Naive B cell (primary cell): ENCODE measurements at regions not wholly inside any gene's neighbourhood (a gene's known extent, or its start where the extent isn't known, plus 50 kb on each side); places are given as distances from the start of the nearest gene placed in this dataset.
A peak's percentile ranks its signal among the peaks of the same experiment; 100 is the strongest.

Experiments used
- ATAC-seq, 2 donors: fragments of 150-1000 bp; cut with Tn5 transposase; 2 replicates each; pipeline ENCODE4 v1.10.0; 2021; ENCODE audit warnings: low read depth in 2 of 2, mild to moderate bottlenecking in 2 of 2, moderate library complexity in 2 of 2
- DNase-seq: peaks from one replicate; pipeline ENCODE4 v3.0.0; 2022
- H3K27ac Mint-ChIP-seq, 6 donors: one replicate each; pipeline ENCODE4 v1.8.0; 2020 to 2022; ENCODE audit warnings: mild to moderate bottlenecking in 6 of 6, mixed read lengths in 6 of 6, moderate library complexity in 5 of 6, inconsistent platforms in 2 of 6
- H3K27me3 Mint-ChIP-seq, 3 donors: one replicate each; pipeline ENCODE4 v1.8.0; 2021 to 2022; ENCODE audit warnings: mixed read lengths in 3 of 3, mild to moderate bottlenecking in 1 of 3
- H3K36me3 Mint-ChIP-seq, 2 donors: one replicate each; pipeline ENCODE4 v1.8.0; 2020 to 2022; ENCODE audit warnings: mixed read lengths in 2 of 2, inconsistent platforms in 1 of 2, mild to moderate bottlenecking in 1 of 2
- H3K4me1 Mint-ChIP-seq, 3 donors: one replicate each; pipeline ENCODE4 v1.8.0; 2020 to 2022; ENCODE audit warnings: mixed read lengths in 3 of 3, inconsistent platforms in 1 of 3, mild to moderate bottlenecking in 1 of 3, moderate library complexity in 1 of 3
- H3K4me3 Mint-ChIP-seq, 8 donors: one replicate each; pipeline ENCODE4 v1.8.0; 2020 to 2022; ENCODE audit warnings: mild to moderate bottlenecking in 8 of 8, mixed read lengths in 8 of 8, moderate library complexity in 8 of 8, inconsistent platforms in 2 of 8
- H3K9me3 Mint-ChIP-seq, 7 donors: one replicate each; pipeline ENCODE4 v1.8.0; 2020 to 2022; ENCODE audit warnings: mixed read lengths in 7 of 7, mild to moderate bottlenecking in 5 of 7, inconsistent platforms in 2 of 7, moderate library complexity in 1 of 7

DNA sequence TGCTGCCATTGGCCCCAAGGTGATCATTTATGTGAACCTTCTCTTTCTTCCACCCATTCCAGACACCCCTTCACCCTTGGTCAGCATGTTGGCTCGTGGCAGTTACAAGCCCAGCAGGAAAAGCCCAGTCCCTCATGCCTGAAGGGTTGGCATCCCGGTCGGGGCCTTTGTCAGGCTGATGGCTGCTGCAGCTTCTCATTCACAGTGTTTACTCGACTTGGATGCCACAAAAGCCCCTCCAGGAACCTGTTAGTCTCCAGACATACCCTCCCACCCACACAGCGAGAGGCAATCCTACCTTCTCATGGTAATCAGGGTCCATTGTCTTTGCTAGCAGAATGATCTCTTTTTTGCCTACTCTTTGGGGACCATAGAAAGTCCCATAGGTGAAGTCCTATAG is 200.8 kb upstream of the PFKP start:
- Mint-ChIP-seq H3K4me1 (no peaks in the 10 kb centered on the region), H3K9me3 (peaks cover 0 to 3% (median 0%) of the 10 kb centered on the region in 7 donors), H3K27me3 (peaks cover 8 to 37% (median 14%) of the 10 kb centered on the region in 3 donors), H3K36me3 (no peaks in the 10 kb centered on the region), H3K27ac (no peak overlapping the region), H3K4me3 (no peak overlapping the region)
- DNase-seq = no peak
- no peak for ATAC-seq

DNA sequence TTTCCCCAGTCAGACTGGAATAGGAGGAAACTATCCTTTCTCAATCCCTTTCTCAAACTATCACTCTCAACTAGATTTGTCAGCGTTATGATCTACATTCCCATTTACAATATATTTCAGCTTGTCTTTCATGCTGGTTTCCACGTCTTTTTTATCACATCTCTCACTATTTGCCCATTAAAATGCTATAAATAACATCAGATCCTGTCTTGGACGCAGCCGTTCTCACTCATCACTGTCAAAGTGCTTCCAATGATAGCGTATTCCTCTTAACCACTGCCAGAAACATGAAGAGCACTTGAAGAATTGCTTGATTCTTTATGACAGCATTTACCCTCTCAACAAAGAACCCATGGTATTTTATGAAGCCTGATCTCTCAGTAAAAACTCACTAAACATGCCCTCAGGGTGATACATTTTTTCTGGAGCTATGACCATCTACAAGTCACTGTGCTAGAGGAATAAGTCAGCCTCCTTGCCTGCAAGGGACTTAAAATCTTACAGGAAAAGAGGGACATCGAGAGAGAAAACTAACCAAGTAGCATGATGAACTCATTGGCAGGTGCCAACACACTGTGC is 205.6 kb upstream of the PFKP start:
- H3K36me3 Mint-ChIP-seq = no peaks in the 10 kb centered on the region
- ATAC-seq (no peak), DNase-seq (no peak)
- peaks cover 4 to 11% (median 9%) of the 10 kb centered on the region in 3 donors for H3K27me3 Mint-ChIP-seq
- H3K4me1 Mint-ChIP-seq = no peaks in the 10 kb centered on the region
- no peak overlapping the region for H3K4me3 Mint-ChIP-seq
- peaks cover 0 to 6% (median 4%) of the 10 kb centered on the region in 7 donors for H3K9me3 Mint-ChIP-seq
- H3K27ac Mint-ChIP-seq = no peak overlapping the region

DNA sequence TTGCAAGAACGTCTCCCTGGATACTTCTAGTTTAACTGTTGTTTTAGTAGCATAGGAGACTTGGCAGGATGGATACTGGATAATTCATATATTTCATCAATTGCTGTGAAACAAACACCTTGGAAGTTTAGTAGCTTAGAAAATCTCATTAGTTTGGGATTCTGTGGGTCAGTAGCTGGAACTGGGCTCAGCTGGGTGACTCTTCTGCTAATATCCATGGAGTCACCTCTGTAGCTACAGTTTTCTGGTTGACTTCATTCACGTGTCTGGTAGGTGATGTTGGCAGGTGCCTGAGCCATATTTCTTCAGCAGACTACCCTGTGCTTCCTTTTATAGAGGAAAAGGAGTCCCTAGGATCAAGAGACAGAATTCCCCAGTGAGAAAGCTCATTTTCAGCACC is 208.9 kb upstream of the PFKP start:
- ATAC-seq = no peak
- Mint-ChIP-seq H3K4me3 (no peak overlapping the region), H3K27ac (no peak overlapping the region), H3K4me1 (no peaks in the 10 kb centered on the region), H3K9me3 (peaks cover 0 to 6% (median 4%) of the 10 kb centered on the region in 7 donors), H3K36me3 (no peaks in the 10 kb centered on the region), H3K27me3 (peaks cover 4 to 23% (median 17%) of the 10 kb centered on the region in 3 donors)
- DNase-seq = no peak

DNA sequence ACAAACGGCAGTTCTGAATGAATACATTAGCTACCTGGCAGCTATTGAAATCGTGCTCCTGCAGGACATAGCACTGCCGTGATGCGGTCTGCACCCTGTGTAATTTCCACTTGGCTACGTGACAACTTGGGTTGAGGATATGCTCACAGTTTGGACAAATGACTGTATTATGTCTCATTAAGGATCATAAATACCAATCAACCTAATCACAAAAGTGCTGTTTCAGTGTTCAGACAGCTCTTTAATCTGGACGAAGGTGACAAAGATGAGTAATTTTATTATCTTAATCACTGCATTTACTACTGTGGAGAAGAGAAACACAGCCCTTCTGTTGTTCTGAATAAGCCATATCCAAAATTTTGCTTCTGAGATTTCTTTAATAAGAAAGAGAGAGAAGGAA is 210.8 kb upstream of the PFKP start:
- Mint-ChIP-seq H3K9me3 (peaks cover 0 to 6% (median 4%) of the 10 kb centered on the region in 7 donors), H3K4me1 (no peaks in the 10 kb centered on the region), H3K27ac (no peak overlapping the region), H3K4me3 (no peak overlapping the region), H3K27me3 (peaks cover 2 to 17% (median 15%) of the 10 kb centered on the region in 3 donors), H3K36me3 (no peaks in the 10 kb centered on the region)
- no peak for DNase-seq
- no peak for ATAC-seq

DNA sequence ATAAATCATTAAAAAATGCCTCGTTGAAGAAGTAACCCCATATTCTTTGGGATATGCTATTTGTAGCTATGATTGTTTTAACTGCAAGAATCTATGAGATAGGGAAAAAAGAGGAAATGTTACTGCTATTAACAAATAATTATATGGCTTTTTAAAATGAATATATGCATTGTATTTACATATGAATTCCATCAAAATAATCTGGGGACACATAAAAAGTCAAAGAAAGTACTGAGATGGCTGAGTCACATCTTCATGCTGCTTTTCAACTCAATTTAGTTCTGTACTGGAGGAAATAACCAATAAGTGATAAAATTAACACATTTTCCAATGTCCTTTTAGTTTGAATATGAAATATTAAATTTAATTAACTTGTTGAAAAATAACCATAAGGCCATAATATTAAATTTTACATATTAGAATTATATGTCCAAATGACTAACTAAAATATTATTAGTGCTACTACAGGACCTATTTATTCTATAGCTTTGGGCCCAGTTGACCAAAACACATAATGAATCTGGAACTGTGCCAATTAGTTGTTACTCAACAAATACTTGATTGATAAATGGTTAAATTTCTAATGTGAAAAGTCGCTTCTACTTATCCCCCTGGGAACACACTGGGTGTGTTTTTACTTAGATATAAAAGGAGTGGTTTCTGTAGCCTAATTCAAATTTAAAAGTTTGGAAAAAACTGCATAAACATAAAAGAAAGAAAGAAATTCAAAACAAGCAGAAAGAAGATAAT is 214.6 kb upstream of the PFKP start:
- Mint-ChIP-seq H3K4me3 (no peak overlapping the region), H3K27ac (no peak overlapping the region), H3K36me3 (no peaks in the 10 kb centered on the region), H3K4me1 (no peaks in the 10 kb centered on the region), H3K27me3 (peaks cover 0 to 20% (median 17%) of the 10 kb centered on the region in 3 donors), H3K9me3 (peaks cover 0 to 9% (median 2%) of the 10 kb centered on the region in 7 donors)
- ATAC-seq (no peak), DNase-seq (no peak)

DNA sequence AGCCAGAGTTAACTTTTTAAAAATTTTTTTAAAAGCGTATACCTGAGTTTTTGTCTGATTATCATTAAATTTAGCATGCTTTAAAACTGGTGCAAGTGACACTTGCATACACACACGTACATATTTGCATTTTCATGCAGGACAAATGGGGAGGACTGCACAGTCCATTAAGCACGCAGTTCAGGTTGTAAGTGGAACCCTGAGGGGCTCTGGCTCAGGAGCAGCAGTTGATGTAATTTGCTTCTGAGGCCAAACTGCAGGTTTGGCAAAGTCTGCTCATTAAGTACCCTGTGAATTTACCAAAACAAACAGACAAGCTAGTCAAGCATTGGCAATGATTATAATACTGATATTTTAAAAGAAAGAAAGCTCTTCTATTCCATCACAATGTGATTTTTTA is 215.8 kb upstream of the PFKP start:
- Mint-ChIP-seq H3K4me1 (no peaks in the 10 kb centered on the region), H3K9me3 (peaks cover 0 to 9% (median 2%) of the 10 kb centered on the region in 7 donors), H3K36me3 (no peaks in the 10 kb centered on the region), H3K27me3 (peaks cover 0 to 20% (median 17%) of the 10 kb centered on the region in 3 donors), H3K27ac (no peak overlapping the region), H3K4me3 (no peak overlapping the region)
- DNase-seq = no peak
- no peak for ATAC-seq

DNA sequence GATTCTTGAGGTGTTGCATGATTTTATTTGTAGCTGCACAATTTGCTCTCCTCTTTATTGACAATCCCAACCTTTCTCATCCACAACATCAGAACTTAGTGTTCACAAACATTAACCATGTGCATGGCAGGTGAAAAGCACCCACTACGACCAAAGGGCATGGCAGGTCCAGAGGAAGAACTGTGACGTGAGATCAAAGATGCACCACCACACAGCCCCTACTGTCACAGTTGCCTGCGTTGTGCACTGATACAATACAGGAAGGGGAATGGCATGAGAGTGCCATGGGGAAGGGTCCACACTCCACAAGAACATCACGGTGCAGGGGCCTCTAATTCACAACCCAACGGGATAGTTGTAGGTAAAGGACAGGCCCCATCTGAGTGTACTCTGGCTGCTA is 217.1 kb upstream of the PFKP start:
- Mint-ChIP-seq H3K9me3 (peaks cover 0 to 9% (median 2%) of the 10 kb centered on the region in 7 donors), H3K4me1 (no peaks in the 10 kb centered on the region), H3K27me3 (peaks cover 0 to 20% (median 16%) of the 10 kb centered on the region in 3 donors), H3K36me3 (no peaks in the 10 kb centered on the region), H3K4me3 (no peak overlapping the region), H3K27ac (no peak overlapping the region)
- no peak for ATAC-seq
- DNase-seq = no peak

DNA sequence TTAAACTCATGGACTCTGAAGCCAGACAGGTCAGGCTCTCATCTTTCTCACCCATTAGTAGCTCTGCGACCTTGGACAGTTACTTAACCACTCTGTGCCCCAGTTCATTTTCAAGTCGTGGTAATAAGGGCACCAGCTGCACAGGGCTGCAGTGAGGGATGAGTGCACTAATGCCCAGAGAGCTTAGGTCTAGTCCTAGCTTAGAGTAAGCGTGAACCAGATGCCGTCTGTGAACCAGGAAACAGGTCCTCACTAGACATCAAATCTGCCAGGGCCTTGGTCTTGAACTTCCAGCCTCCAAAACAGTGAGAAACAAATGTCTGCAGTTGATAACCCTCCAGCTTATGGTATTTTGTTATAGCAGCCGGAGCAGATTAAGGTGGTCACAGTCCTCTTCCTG is 222.4 kb upstream of the PFKP start:
- no peaks in the 10 kb centered on the region for H3K4me1 Mint-ChIP-seq
- no peak overlapping the region for H3K4me3 Mint-ChIP-seq
- ATAC-seq = no peak
- no peak overlapping the region for H3K27ac Mint-ChIP-seq
- no peaks in the 10 kb centered on the region for H3K36me3 Mint-ChIP-seq
- no peak for DNase-seq
- H3K9me3 Mint-ChIP-seq = peaks cover 0 to 9% (median 2%) of the 10 kb centered on the region in 7 donors
- peaks cover 0 to 18% (median 16%) of the 10 kb centered on the region in 3 donors for H3K27me3 Mint-ChIP-seq

DNA sequence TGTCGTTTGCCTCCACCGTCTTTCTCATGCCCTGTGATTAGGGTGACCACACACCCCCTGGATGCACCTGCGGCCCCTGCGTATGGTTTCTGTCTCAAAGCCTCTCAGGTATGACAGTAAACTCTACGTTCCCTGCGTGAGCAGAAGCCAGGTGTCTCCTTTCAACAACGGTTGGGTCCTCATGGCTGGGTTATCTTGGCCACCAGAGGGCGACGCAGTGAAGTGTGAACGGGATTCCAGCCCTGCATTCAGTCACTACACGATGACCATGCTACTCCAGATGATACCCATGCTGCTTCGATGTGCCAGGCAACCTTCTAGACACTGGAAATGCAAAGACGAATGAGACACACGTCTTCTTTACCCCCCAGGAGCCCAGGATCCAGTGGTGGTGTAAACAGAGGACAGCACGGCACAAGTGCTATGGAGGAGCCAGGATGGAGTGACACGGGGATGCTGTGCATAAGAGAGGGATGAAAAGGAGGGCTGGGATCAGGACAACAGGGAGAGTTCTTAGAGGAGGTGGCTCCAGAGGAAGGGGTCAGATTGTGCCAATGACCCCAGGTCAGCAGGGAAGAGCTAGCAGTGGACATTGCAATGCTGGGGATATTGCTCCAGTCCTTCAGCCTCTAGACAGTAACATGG is 228.1 kb upstream of the PFKP start:
- Mint-ChIP-seq H3K4me3 (no peak overlapping the region), H3K36me3 (no peaks in the 10 kb centered on the region), H3K4me1 (no peaks in the 10 kb centered on the region), H3K9me3 (no peaks in the 10 kb centered on the region), H3K27ac (peak overlapping the region in 1 of 6 donors; percentile 23), H3K27me3 (peaks cover 12 to 40% (median 29%) of the 10 kb centered on the region in 3 donors)
- ATAC-seq (no peak), DNase-seq (peak; percentile 5)

DNA sequence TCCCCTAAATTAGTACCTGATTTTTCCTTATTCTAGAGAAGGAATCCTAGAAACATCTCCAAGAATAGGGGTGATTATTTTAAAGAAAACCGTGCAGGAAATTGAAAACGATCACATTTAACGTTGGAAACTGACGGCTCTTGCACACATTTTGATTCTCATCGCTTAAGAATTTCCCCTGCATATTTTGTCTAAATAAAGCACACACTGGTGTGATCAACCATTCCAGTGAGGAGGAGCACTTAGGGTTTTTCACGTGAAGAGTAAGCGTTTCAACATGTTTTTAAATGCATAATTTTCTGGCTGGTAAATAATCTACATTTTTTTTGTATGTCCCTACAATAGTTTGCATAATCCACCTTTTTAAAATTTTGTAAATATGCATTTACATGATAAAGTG is 229.7 kb upstream of the PFKP start:
- Mint-ChIP-seq H3K4me1 (no peaks in the 10 kb centered on the region), H3K27ac (no peak overlapping the region), H3K4me3 (no peak overlapping the region), H3K36me3 (no peaks in the 10 kb centered on the region), H3K27me3 (peaks cover 12 to 42% (median 28%) of the 10 kb centered on the region in 3 donors), H3K9me3 (no peaks in the 10 kb centered on the region)
- DNase-seq = no peak
- ATAC-seq = no peak

DNA sequence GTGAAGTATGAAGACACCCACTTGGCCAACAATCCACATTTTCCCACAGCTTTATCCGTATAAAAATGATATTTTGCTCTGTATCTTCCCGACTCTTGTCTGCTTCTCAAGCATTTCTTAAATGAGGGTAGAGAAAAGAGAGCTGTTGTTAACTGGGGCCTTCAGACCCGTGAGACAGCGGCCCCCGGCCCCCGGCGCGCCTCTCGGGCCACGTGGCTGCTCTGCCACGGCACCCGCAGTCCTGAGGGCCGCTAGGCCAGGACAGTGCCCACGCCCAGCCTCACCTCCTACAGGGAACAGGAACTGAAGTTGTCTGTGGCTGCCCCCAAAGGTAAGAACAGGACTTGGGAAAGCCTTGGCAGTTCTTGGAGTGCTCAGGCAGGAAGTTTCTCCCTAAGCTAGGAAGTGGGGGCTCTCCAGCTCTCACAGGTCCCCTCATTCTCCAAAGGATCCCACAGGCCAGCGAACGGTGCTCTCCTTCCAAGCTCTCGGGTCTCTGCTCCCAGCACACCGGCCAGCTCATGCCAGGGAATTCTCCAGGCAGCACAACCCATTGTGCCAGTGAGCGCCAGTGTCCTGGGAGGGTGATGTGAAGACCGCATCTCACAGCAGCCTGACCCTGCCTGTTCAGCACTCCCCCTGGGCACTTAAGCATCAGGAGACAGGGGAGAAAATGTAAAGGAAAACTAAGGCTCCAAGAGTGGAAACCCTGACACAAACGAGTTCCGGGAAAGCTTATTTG is 230.3 kb upstream of the PFKP start:
- no peak for ATAC-seq
- no peaks in the 10 kb centered on the region for H3K36me3 Mint-ChIP-seq
- no peaks in the 10 kb centered on the region for H3K4me1 Mint-ChIP-seq

DNA sequence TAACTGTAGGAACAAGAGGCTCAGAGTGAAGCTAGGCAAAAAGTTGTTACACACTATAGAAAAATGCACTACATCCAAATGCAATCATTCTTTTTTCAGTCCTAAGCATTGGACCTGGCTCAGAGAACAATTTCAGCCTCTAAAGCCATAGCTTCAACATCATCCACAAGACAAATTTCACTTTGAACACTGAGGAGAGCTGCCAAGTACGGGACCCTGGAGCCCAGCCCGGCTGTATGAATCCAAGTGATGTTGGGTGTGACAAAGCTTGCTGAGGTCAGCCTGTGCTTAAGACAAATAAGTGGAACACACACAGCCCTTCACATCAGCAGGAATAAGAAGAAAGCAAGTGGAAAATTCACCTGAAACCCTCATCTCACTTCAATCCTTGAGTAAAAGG is 233.1 kb upstream of the PFKP start:
- H3K4me3 Mint-ChIP-seq = no peak overlapping the region
- H3K4me1 Mint-ChIP-seq = no peaks in the 10 kb centered on the region
- ATAC-seq (no peak), DNase-seq (no peak)
- H3K27me3 Mint-ChIP-seq = peaks cover 7 to 40% (median 16%) of the 10 kb centered on the region in 3 donors
- H3K27ac Mint-ChIP-seq = no peak overlapping the region
- no peaks in the 10 kb centered on the region for H3K9me3 Mint-ChIP-seq
- no peaks in the 10 kb centered on the region for H3K36me3 Mint-ChIP-seq

More for the DNA sequence above, 230.3 kb upstream of the PFKP start:
- H3K27ac Mint-ChIP-seq = no peak overlapping the region
- H3K27me3 Mint-ChIP-seq = peaks cover 12 to 44% (median 28%) of the 10 kb centered on the region in 3 donors
- H3K4me3 Mint-ChIP-seq = no peak overlapping the region
- DNase-seq = no peak
- H3K9me3 Mint-ChIP-seq = no peaks in the 10 kb centered on the region

DNA sequence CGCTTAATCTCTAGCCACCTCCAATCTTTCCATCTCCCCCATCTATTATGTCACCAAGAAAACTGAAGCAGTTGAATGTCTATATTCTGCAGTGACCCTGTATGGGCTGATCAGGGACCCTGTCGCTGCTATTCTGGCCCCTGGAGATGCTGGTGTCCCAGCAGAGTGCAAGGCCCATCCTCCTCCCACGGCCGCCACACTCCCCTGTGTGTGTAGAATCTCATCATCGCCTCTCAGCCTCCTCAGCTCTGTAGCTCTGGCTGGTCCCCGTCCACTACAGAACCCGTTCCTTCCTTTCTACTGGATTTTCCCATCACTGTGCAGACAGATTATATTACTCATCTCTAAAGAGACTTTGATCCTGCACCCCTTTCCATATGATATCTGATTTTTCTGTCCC is 235.8 kb upstream of the PFKP start:
- Mint-ChIP-seq H3K4me1 (no peaks in the 10 kb centered on the region), H3K27me3 (peaks cover 13 to 38% (median 16%) of the 10 kb centered on the region in 3 donors), H3K9me3 (peaks cover 0 to 8% (median 0%) of the 10 kb centered on the region in 7 donors), H3K4me3 (no peak overlapping the region), H3K27ac (no peak overlapping the region), H3K36me3 (no peaks in the 10 kb centered on the region)
- ATAC-seq = no peak
- DNase-seq = no peak
